Astrocyte of the spinal cord (primary cell): ENCODE measurements at regions not wholly inside any gene's neighbourhood (a gene's known extent, or its start where the extent isn't known, plus 50 kb on each side); places are given as distances from the start of the nearest gene placed in this dataset.

ENCODE experiments used
- DNase-seq: peaks from one replicate; pipeline ENCODE4 v3.0.0; 2011; ENCODE audit warnings: low read depth, low spot score
- H3K4me3 ChIP-seq: 2 replicates; pipeline ENCODE4 v1.5.1; 2011; ENCODE audit warnings: low read depth, mild to moderate bottlenecking, low read length, moderate library complexity
- in situ Hi-C: cut with HindIII; loops from 2 replicates; pipeline ENCODE4 v1.10.0; 2017; ENCODE audit warnings: low sequenced_read_pairs
- TF ChIP-seq, protein P1 (sequence below): IDR thresholded peaks from 2 replicates; pipeline ENCODE4 v1.5.1; 2012; ENCODE audit warnings: low read depth, mild to moderate bottlenecking, low read length, inconsistent platforms

DNA sequence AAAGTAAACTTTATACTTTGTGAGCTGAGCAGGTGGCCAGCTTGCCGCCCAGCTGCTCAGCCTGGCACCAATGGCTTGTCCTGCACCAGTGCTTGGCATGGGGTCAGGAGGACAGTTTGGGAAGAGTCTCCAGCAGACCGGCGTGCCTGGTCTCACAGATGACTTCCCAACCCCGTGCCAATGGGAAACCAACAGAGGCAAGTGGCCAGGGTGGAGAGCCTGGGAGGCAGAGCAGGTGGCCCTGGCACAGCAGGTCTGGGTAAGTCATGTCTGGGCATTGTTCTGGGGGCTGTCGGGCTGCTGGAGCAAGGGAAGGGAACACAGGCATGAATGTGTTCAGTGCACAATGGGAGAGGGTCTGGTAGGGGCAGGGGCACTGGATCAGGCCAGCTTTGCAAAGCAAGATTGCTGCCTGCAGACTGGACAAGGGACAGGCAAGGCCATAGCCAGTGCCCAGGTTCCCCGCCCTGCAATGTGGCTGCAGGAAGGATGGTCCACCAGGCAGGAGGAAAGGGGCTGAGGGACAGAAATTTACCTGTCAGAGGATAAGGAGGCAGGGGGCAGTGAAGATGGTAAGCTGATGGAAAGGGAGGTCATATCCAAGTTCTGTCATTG, 76.2 kb upstream of the ALDH1B1 start:
- TF ChIP-seq, protein P1, sequence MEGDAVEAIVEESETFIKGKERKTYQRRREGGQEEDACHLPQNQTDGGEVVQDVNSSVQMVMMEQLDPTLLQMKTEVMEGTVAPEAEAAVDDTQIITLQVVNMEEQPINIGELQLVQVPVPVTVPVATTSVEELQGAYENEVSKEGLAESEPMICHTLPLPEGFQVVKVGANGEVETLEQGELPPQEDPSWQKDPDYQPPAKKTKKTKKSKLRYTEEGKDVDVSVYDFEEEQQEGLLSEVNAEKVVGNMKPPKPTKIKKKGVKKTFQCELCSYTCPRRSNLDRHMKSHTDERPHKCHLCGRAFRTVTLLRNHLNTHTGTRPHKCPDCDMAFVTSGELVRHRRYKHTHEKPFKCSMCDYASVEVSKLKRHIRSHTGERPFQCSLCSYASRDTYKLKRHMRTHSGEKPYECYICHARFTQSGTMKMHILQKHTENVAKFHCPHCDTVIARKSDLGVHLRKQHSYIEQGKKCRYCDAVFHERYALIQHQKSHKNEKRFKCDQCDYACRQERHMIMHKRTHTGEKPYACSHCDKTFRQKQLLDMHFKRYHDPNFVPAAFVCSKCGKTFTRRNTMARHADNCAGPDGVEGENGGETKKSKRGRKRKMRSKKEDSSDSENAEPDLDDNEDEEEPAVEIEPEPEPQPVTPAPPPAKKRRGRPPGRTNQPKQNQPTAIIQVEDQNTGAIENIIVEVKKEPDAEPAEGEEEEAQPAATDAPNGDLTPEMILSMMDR: no peak
- H3K4me3 ChIP-seq: no peak overlapping the region
- no peak for DNase-seq
- in situ Hi-C loops: no loop called here

- DNase-seq: no peak
- TF ChIP-seq, protein P1: no peak
- H3K4me3 ChIP-seq: no peak overlapping the region
- in situ Hi-C loops: no loop called here
These were observed 77.4 kb upstream of the ALDH1B1 start for GRCh38 chr9:38315085-38315595.

- in situ Hi-C loops: no loop called here
- no peak overlapping the region for H3K4me3 ChIP-seq
- no peak for DNase-seq
- TF ChIP-seq, protein P1: no peak
These were observed 79.1 kb upstream of the ALDH1B1 start for GRCh38 chr9:38313421-38313820.

GRCh38 chr9:38312406-38312805, 80.1 kb upstream of the ALDH1B1 start:
- H3K4me3 ChIP-seq: no peak overlapping the region
- DNase-seq: no peak
- in situ Hi-C loops: no loop called here
- TF ChIP-seq, protein P1: no peak

DNA sequence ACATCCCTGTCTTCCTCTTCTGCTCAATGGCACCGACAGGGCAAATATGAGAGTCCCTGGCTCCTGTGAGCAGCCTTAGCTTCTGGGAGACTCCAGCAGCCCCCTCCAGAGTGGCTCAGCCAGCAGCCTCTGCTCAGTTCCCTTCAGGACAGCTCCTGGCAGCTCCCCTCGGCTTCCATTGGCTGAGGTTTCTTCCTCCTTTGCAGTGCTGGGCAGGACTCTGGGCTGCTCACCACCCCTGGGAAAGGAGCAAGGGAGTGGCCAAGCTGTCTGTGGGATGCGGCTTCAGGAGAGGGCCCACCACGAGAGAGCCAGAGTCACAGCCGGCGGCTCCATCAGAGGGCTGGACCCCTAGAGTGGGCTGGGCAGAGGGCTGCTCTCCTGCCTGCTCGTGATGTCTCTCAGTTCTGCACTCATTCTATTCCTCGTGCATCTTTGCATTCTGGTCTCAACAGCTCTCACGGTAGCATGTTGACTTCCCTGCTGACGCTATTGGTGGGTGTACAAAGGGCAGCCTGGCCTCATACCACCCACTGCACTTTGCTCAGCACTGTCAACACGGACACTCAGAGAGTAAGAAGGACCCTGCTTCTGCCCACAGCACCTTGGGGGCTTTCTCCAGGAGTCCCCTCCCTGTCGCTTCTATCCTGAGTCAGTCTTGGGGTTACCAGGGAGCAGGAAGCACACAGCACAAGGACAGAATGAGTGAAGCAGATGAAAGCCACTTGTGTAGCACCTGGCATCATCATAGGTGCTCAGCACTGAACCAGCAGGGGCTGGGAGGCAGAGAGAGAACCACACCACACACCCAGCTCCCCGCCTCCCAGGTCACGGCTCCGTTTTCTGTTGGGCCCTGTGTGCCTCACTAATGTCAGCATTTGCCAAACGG, 80.9 kb upstream of the ALDH1B1 start:
- in situ Hi-C loops: no loop called here
- no peak for DNase-seq
- TF ChIP-seq, protein P1: no peak
- no peak overlapping the region for H3K4me3 ChIP-seq

- TF ChIP-seq, protein P1: no peak
- H3K4me3 ChIP-seq: no peak overlapping the region
- in situ Hi-C loops: no loop called here
- peak; percentile 43 for DNase-seq
These were observed 82.9 kb upstream of the ALDH1B1 start for GRCh38 chr9:38309324-38310195.
